Neural progenitor cell (in vitro differentiated cells): ENCODE measurements at regions not wholly inside any gene's neighbourhood (a gene's known extent, or its start where the extent isn't known, plus 50 kb on each side); places are given as distances from the start of the nearest gene placed in this dataset.

Experiments used
- DNase-seq: peaks from one replicate; pipeline ENCODE4 v3.0.0-alpha.2; 2016; ENCODE audit warnings: low spot score
- H2AFZ ChIP-seq: fragments of 200-600 bp; sonication (generic); replicated peaks from 2 replicates; pipeline ENCODE4 v1.6.1; 2016; ENCODE audit warnings: antibody characterized with exemption
- H3F3A ChIP-seq: fragments of 200-600 bp; sonication (generic); 2 replicates; pipeline ENCODE4 v1.6.1; 2016; ENCODE audit warnings: antibody characterized with exemption, low read depth
- H3K27ac ChIP-seq: fragments of 200-600 bp; sonication (generic); 2 replicates; pipeline ENCODE4 v1.5.1; 2016; ENCODE audit warnings: mild to moderate bottlenecking
- H3K27me3 ChIP-seq: fragments of 200-600 bp; sonication (generic); 2 replicates; pipeline ENCODE4 v1.6.1; 2016; ENCODE audit warnings: mild to moderate bottlenecking, moderate library complexity
- H3K36me3 ChIP-seq: fragments of 200-600 bp; sonication (generic); 2 replicates; pipeline ENCODE4 v1.5.1; 2016
- H3K4me1 ChIP-seq: fragments of 200-600 bp; sonication (generic); 2 replicates; pipeline ENCODE4 v1.6.1; 2016; ENCODE audit warnings: mixed run types
- H3K4me2 ChIP-seq: fragments of 200-600 bp; sonication (generic); 2 replicates; pipeline ENCODE4 v1.6.1; 2016
- H3K4me3 ChIP-seq: fragments of 200-600 bp; sonication (generic); 2 replicates; pipeline ENCODE4 v1.5.1; 2016
- H3K79me2 ChIP-seq: fragments of 200-600 bp; sonication (generic); 2 replicates; pipeline ENCODE4 v1.6.1; 2016; ENCODE audit warnings: low read depth
- H3K9ac ChIP-seq: fragments of 200-600 bp; sonication (generic); 2 replicates; pipeline ENCODE4 v1.6.1; 2016
- H3K9me3 ChIP-seq: fragments of 200-600 bp; sonication (generic); 2 replicates; pipeline ENCODE4 v1.5.1; 2016; ENCODE audit warnings: low read depth
- H4K20me1 ChIP-seq: fragments of 200-600 bp; sonication (generic); 2 replicates; pipeline ENCODE4 v1.6.1; 2016; ENCODE audit warnings: low read depth
- H3K27ac Mint-ChIP-seq: 3 replicates; pipeline ENCODE4 v1.8.0; 2021; ENCODE audit warnings: mixed read lengths
- H3K27me3 Mint-ChIP-seq: 2 replicates; pipeline ENCODE4 v1.8.0; 2022; ENCODE audit warnings: low read depth, mild to moderate bottlenecking, inconsistent platforms, moderate library complexity, mixed read lengths; ENCODE audit not compliant: insufficient read depth
- H3K36me3 Mint-ChIP-seq: 3 replicates; pipeline ENCODE4 v1.8.0; 2021; ENCODE audit warnings: mixed read lengths
- H3K4me1 Mint-ChIP-seq: 3 replicates; pipeline ENCODE4 v1.8.0; 2021; ENCODE audit warnings: mixed read lengths
- H3K4me3 Mint-ChIP-seq: 3 replicates; pipeline ENCODE4 v1.8.0; 2021; ENCODE audit warnings: mild to moderate bottlenecking, moderate library complexity, mixed read lengths
- H3K9me3 Mint-ChIP-seq: 3 replicates; pipeline ENCODE4 v1.8.0; 2020; ENCODE audit warnings: mixed read lengths
- EZH2 ChIP-seq: fragments of 200-600 bp; sonication (generic); IDR thresholded peaks from 2 replicates; pipeline ENCODE4 v1.6.1; 2017; ENCODE audit warnings: antibody characterized with exemption, mild to moderate bottlenecking, moderate library complexity
- EZH2phosphoT487 ChIP-seq: fragments of 200-600 bp; sonication (generic); IDR thresholded peaks from 2 replicates; pipeline ENCODE4 v1.6.1; 2017; ENCODE audit warnings: antibody characterized with exemption
- TF ChIP-seq, protein P1 (sequence below): fragments of 200-600 bp; sonication (generic); IDR thresholded peaks from 2 replicates; pipeline ENCODE4 v1.5.1; 2017; ENCODE audit warnings: antibody characterized with exemption, mild to moderate bottlenecking

GRCh38 chr7:116446212-116446855, 53.2 kb upstream of the CAV2 start:
- H3K9me3 ChIP-seq: no peaks in the 10 kb centered on the region
- no peaks in the 10 kb centered on the region for H3K27me3 ChIP-seq
- no peaks in the 10 kb centered on the region for H3F3A ChIP-seq
- no peak overlapping the region for H3K4me2 ChIP-seq
- no peak overlapping the region for H2AFZ ChIP-seq
- peaks cover 2% of the 10 kb centered on the region for H3K27me3 Mint-ChIP-seq
- no peaks in the 10 kb centered on the region for H3K4me1 Mint-ChIP-seq
- H3K4me3 ChIP-seq: no peak overlapping the region
- no peak for DNase-seq
- H4K20me1 ChIP-seq: no peaks in the 10 kb centered on the region
- H3K9me3 Mint-ChIP-seq: no peaks in the 10 kb centered on the region
- H3K36me3 ChIP-seq: no peaks in the 10 kb centered on the region
- no peak overlapping the region for H3K9ac ChIP-seq
- no peak overlapping the region for H3K27ac ChIP-seq
- peaks cover 7% of the 10 kb centered on the region for H3K4me1 ChIP-seq
- no peaks in the 10 kb centered on the region for H3K36me3 Mint-ChIP-seq
- TF ChIP-seq EZH2 (no peak), EZH2phosphoT487 (no peak)
- TF ChIP-seq, protein P1, sequence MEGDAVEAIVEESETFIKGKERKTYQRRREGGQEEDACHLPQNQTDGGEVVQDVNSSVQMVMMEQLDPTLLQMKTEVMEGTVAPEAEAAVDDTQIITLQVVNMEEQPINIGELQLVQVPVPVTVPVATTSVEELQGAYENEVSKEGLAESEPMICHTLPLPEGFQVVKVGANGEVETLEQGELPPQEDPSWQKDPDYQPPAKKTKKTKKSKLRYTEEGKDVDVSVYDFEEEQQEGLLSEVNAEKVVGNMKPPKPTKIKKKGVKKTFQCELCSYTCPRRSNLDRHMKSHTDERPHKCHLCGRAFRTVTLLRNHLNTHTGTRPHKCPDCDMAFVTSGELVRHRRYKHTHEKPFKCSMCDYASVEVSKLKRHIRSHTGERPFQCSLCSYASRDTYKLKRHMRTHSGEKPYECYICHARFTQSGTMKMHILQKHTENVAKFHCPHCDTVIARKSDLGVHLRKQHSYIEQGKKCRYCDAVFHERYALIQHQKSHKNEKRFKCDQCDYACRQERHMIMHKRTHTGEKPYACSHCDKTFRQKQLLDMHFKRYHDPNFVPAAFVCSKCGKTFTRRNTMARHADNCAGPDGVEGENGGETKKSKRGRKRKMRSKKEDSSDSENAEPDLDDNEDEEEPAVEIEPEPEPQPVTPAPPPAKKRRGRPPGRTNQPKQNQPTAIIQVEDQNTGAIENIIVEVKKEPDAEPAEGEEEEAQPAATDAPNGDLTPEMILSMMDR: no peak
- H3K27ac Mint-ChIP-seq: no peak overlapping the region
- H3K4me3 Mint-ChIP-seq: no peak overlapping the region
- H3K79me2 ChIP-seq: no peaks in the 10 kb centered on the region

DNA sequence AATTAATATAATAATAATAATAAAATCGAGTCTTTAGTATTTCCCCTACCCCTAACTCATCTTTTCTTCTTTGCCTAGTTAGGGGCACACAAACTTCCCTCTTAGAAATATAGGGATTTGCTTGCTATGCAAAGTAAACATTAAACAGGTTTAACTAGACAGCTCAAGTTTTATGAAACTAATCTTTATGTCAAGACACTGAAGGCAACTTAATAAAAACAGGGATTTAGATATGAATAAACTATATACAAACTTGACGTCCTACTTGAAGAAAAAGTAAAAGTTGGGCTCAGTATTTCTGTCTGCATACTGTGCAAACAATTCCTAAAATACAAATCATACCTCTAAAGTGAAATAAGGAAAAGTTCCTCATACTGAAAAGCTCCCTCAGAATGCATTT, 52.1 kb upstream of the CAV2 start:
- H3K36me3 Mint-ChIP-seq: no peaks in the 10 kb centered on the region
- no peak for TF ChIP-seq EZH2
- TF ChIP-seq, protein P1: no peak
- no peak for TF ChIP-seq EZH2phosphoT487
- Histone ChIP-seq H3K36me3 (no peaks in the 10 kb centered on the region), H3K9ac (no peak overlapping the region), H3K4me2 (no peak overlapping the region), H3F3A (no peaks in the 10 kb centered on the region), H3K27ac (no peak overlapping the region), H3K9me3 (no peaks in the 10 kb centered on the region), H2AFZ (no peak overlapping the region), H3K4me3 (no peak overlapping the region), H3K4me1 (peaks cover 7% of the 10 kb centered on the region), H3K79me2 (no peaks in the 10 kb centered on the region), H3K27me3 (no peaks in the 10 kb centered on the region), H4K20me1 (no peaks in the 10 kb centered on the region)
- H3K27me3 Mint-ChIP-seq: peaks cover 2% of the 10 kb centered on the region
- no peak overlapping the region for H3K4me3 Mint-ChIP-seq
- no peak for DNase-seq
- H3K4me1 Mint-ChIP-seq: no peaks in the 10 kb centered on the region
- H3K27ac Mint-ChIP-seq: no peak overlapping the region
- H3K9me3 Mint-ChIP-seq: no peaks in the 10 kb centered on the region

DNA sequence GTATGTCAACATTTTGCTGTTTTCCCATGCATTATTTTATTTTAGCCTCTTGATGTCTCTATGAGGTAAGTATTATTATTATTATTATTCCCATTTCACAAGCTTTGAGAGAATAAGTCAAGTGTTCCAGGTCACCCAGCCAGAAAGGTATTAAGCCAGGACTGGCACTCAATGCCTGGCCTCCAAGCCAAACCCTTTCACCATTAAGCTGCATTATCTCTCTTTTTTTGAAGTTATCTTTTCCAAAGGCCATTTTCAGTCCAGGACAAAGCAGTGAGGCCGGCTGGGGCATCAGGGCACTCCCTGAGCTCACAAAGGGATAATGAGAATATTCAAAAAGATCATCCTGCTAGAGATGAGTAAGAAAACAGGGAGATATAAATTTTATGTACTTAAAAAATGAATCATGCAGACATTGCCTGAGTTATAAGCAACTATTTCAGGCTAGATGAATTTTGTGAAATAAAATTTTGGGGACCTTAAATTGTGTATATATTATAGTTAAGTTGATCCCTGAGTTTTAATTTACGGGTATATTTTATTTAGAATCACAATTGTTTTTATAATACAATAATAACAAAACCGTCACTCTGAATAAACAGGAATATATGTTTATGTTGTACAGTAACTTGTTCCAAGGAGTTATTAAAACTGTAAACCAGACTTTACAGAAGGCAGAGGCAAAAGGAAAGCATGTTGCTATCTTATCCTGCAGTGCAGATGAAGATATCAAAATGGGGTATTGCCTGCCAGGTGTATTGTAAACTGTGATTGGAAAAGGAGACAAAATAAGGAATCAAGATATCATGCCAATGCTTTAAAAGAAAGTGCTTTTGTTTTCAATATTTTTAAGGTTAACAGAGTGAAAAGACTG, 51.3 kb upstream of the CAV2 start:
- peaks cover 7% of the 10 kb centered on the region for H3K4me1 ChIP-seq
- peak; percentile 17 for DNase-seq
- Mint-ChIP-seq H3K27ac (no peak overlapping the region), H3K27me3 (peaks cover 2% of the 10 kb centered on the region), H3K4me3 (no peak overlapping the region), H3K36me3 (no peaks in the 10 kb centered on the region), H3K9me3 (no peaks in the 10 kb centered on the region), H3K4me1 (no peaks in the 10 kb centered on the region)
- no peaks in the 10 kb centered on the region for H3K27me3 ChIP-seq
- H3K4me3 ChIP-seq: no peak overlapping the region
- no peak for TF ChIP-seq EZH2
- TF ChIP-seq, protein P1: no peak
- TF ChIP-seq EZH2phosphoT487: no peak
- H4K20me1 ChIP-seq: no peaks in the 10 kb centered on the region
- no peak overlapping the region for H2AFZ ChIP-seq
- no peak overlapping the region for H3K27ac ChIP-seq
- H3K79me2 ChIP-seq: no peaks in the 10 kb centered on the region
- H3F3A ChIP-seq: no peaks in the 10 kb centered on the region
- no peaks in the 10 kb centered on the region for H3K36me3 ChIP-seq
- H3K9ac ChIP-seq: no peak overlapping the region
- no peaks in the 10 kb centered on the region for H3K9me3 ChIP-seq
- H3K4me2 ChIP-seq: no peak overlapping the region
